HCT116 (cell line): ENCODE measurements at regions not wholly inside any gene's neighbourhood (a gene's known extent, or its start where the extent isn't known, plus 50 kb on each side); places are given as distances from the start of the nearest gene placed in this dataset.

Experiments
- ATAC-seq: fragments of 200-7000 bp; cut with Tn5 transposase; 2 replicates; pipeline ENCODE4 v1.9.1; 2020; ENCODE audit warnings: mild to moderate bottlenecking, moderate library complexity
- BruUV-seq: library from RNA; stranded (reverse); fragments of 400-500 nt; replicated peaks from 2 replicates; lab custom pipeline; 2021; lab: Mats Ljungman, UMichigan
- CTCF ChIA-PET: fragments of 300-600 bp; sonication (Branson Sonifier 250); formaldehyde crosslinking; loops from one replicate; lab custom pipeline; 2021; ENCODE audit warnings: antibody characterized with exemption; lab: Charles Lee
- POLR2A ChIA-PET: fragments of 300-600, 350-600 bp; sonication (Branson Sonifier 250); formaldehyde crosslinking; loops from one replicate; lab custom pipeline; 2021; ENCODE audit warnings: antibody characterized with exemption; lab: Charles Lee
- RAD21 ChIA-PET, 2 experiments: fragments of 300-600 bp; sonication (Branson Sonifier 250); formaldehyde crosslinking; loops; one replicate each; lab custom pipeline; 2023; ENCODE audit warnings: low total read pairs in 2 of 2; ENCODE audit not compliant: uncharacterized antibody in 2 of 2, unreplicated experiment in 2 of 2, low non-redundant PET in 1 of 2; lab: Charles Lee
- DNase-seq: peaks from one replicate; pipeline ENCODE4 v3.0.0-alpha.2; 2010; ENCODE audit warnings: low read depth, low spot score
- H2AFZ ChIP-seq: fragments of 200-600 bp; shearing (Covaris generic), sonication (generic); 2 replicates; pipeline ENCODE4 v1.6.1; 2017; ENCODE audit warnings: low read depth, mixed run types, mixed read lengths, antibody characterized with exemption, low read length; ENCODE audit not compliant: poor library complexity, severe bottlenecking
- H3K27ac ChIP-seq: 2 replicates; pipeline ENCODE4 v1.5.1; 2012; ENCODE audit warnings: low read depth, low read length
- H3K27me3 ChIP-seq: fragments of 200-600 bp; sonication (generic); 2 replicates; pipeline ENCODE4 v1.6.1; 2016; ENCODE audit warnings: mixed run types, low read length, mixed read lengths; ENCODE audit not compliant: insufficient read depth
- H3K36me3 ChIP-seq, 2 experiments: fragments of 200-500 bp in 1 of 2; fragments of 200-600 bp in 1 of 2; sonication (Bioruptor generic) in 1 of 2; sonication (generic) in 1 of 2; 2 replicates each; pipeline versions ENCODE4 v1.5.1 to v1.6.1; 2014 to 2016; ENCODE audit warnings: low read length in 2 of 2, inconsistent platforms in 1 of 2, mixed read lengths in 1 of 2, mixed run types in 1 of 2; ENCODE audit not compliant: insufficient read depth in 2 of 2, control insufficient read depth in 1 of 2
- H3K4me1 ChIP-seq, 2 experiments: fragments of 200-600 bp in 1 of 2; sonication (generic) in 1 of 2; 2 replicates each; pipeline versions ENCODE4 v1.5.1 to v1.6.1; 2012 to 2017; ENCODE audit warnings: low read length in 2 of 2, inconsistent platforms in 1 of 2, mild to moderate bottlenecking in 1 of 2, mixed read lengths in 1 of 2, mixed run types in 1 of 2, moderate library complexity in 1 of 2; ENCODE audit not compliant: insufficient read depth in 2 of 2, control insufficient read depth in 1 of 2
- H3K4me2 ChIP-seq: fragments of 200-600 bp; sonication (generic); 2 replicates; pipeline ENCODE4 v1.6.1; 2017; ENCODE audit warnings: mixed run types, low read length, mixed read lengths
- H3K4me3 ChIP-seq, 2 experiments: fragments of 200-600 bp in 1 of 2; sonication (generic) in 1 of 2; replicated peaks in 1 of 2; 2 replicates each; pipeline ENCODE4 v1.5.1; 2011 to 2016; ENCODE audit warnings: low read length in 2 of 2, control low read depth in 1 of 2, low read depth in 1 of 2, mild to moderate bottlenecking in 1 of 2, mixed read lengths in 1 of 2, mixed run types in 1 of 2
- H3K79me2 ChIP-seq: fragments of 200-600 bp; sonication (generic); 2 replicates; pipeline ENCODE4 v1.6.1; 2017; ENCODE audit warnings: mild to moderate bottlenecking, mixed run types, low read length, moderate library complexity, mixed read lengths; ENCODE audit not compliant: insufficient read depth
- H3K9ac ChIP-seq: fragments of 200-600 bp; sonication (generic); 2 replicates; pipeline ENCODE4 v1.6.1; 2016; ENCODE audit warnings: low read length, mixed read lengths
- H3K9me2 ChIP-seq: fragments of 200-600 bp; sonication (generic), shearing (Covaris generic); 2 replicates; pipeline ENCODE4 v1.6.1; 2017; ENCODE audit warnings: mixed run types, mild to moderate bottlenecking, moderate library complexity; ENCODE audit not compliant: insufficient read depth
- H3K9me3 ChIP-seq, 2 experiments: fragments of 200-500 bp in 1 of 2; fragments of 200-600 bp in 1 of 2; sonication (Bioruptor generic) in 1 of 2; sonication (generic) in 1 of 2; 2 replicates each; pipeline ENCODE4 v1.6.1; 2014 to 2017; ENCODE audit warnings: low read length in 2 of 2, mixed read lengths in 2 of 2, inconsistent platforms in 1 of 2, low read depth in 1 of 2, mild to moderate bottlenecking in 1 of 2, mixed run types in 1 of 2, moderate library complexity in 1 of 2; ENCODE audit not compliant: control insufficient read depth in 1 of 2, insufficient read depth in 1 of 2
- H4K20me1 ChIP-seq: fragments of 200-600 bp; sonication (generic), shearing (Covaris generic); 2 replicates; pipeline ENCODE4 v1.6.1; 2017; ENCODE audit warnings: mixed run types, mild to moderate bottlenecking, moderate library complexity; ENCODE audit not compliant: insufficient read depth
- CTCF ChIP-seq, 3 experiments: fragments of 200-600 bp in 1 of 3; sonication (generic) in 1 of 3; IDR thresholded peaks in 2 of 3; conservative IDR thresholded peaks in 1 of 3; 2 replicates each; pipeline ENCODE4 v1.5.1; 2012 to 2017; ENCODE audit warnings: low read depth in 2 of 3, low read length in 2 of 3, antibody characterized with exemption in 1 of 3, borderline replicate concordance in 1 of 3, control low read depth in 1 of 3, mild to moderate bottlenecking in 1 of 3, mixed read lengths in 1 of 3, mixed run types in 1 of 3, moderate library complexity in 1 of 3; ENCODE audit not compliant: insufficient read depth in 1 of 3
- EZH2 ChIP-seq: fragments of 200-600 bp; sonication (generic); IDR thresholded peaks from 2 replicates; pipeline ENCODE4 v1.6.1; 2017; ENCODE audit warnings: antibody characterized with exemption, mixed run types
- EZH2phosphoT487 ChIP-seq: fragments of 200-600 bp; IDR thresholded peaks from 2 replicates; pipeline ENCODE4 v1.6.1; 2018; ENCODE audit warnings: antibody characterized with exemption, borderline replicate concordance
- POLR2AphosphoS5 ChIP-seq: IDR thresholded peaks from 2 replicates; pipeline ENCODE4 v1.6.1; 2011; ENCODE audit warnings: mild to moderate bottlenecking, low read depth, low read length, moderate library complexity
- RAD21 ChIP-seq: IDR thresholded peaks from 2 replicates; pipeline ENCODE4 v1.6.1; 2012; ENCODE audit warnings: low read depth, mild to moderate bottlenecking
- SIN3A ChIP-seq: IDR thresholded peaks from 2 replicates; pipeline ENCODE4 v1.6.1; 2012; ENCODE audit warnings: low read depth
- SP1 ChIP-seq: IDR thresholded peaks from 2 replicates; pipeline ENCODE4 v1.6.1; 2012; ENCODE audit warnings: low read depth
- SRF ChIP-seq: IDR thresholded peaks from 2 replicates; pipeline ENCODE4 v1.6.1; 2012; ENCODE audit warnings: low read depth
- TCF7L2 ChIP-seq: IDR thresholded peaks from 2 replicates; pipeline ENCODE4 v1.7.0; 2011; ENCODE audit warnings: borderline replicate concordance, inconsistent platforms; ENCODE audit not compliant: insufficient read depth, insufficient read length; ENCODE audit errors: extremely low read depth
- YY1 ChIP-seq: IDR thresholded peaks from 2 replicates; pipeline ENCODE4 v1.6.1; 2011; ENCODE audit warnings: low read length, low read depth, moderate library complexity, mild to moderate bottlenecking; ENCODE audit not compliant: insufficient replicate concordance; ENCODE audit errors: extremely low read depth
- ZNF274 ChIP-seq: fragments of 200-500 bp; sonication (Bioruptor generic); IDR thresholded peaks from 2 replicates; pipeline ENCODE4 v1.6.1; 2014; ENCODE audit warnings: mild to moderate bottlenecking, low read depth, low read length, inconsistent platforms
- intact Hi-C: fragments of 100-400 bp; cut with micrococcal nuclease; formaldehyde crosslinking; loops from 2 replicates; pipeline ENCODE4 v1.10.0; 2022
- TF ChIP-seq, protein P1 (sequence below): IDR thresholded peaks from 2 replicates; pipeline ENCODE4 v1.6.1; 2012; ENCODE audit warnings: low read depth

GRCh38 chr15:62475591-62475990 lies 310.5 kb upstream of the C2CD4B start:
- H3K27me3 ChIP-seq: no peaks in the 10 kb centered on the region
- H4K20me1 ChIP-seq: no peaks in the 10 kb centered on the region
- TF ChIP-seq POLR2AphosphoS5 (no peak), SRF (no peak), ZNF274 (no peak), TCF7L2 (no peak), YY1 (no peak), RAD21 (no peak), EZH2 (no peak), EZH2phosphoT487 (no peak), SIN3A (no peak), SP1 (no peak), CTCF (IDR thresholded peaks at IDR 0.05 in 2 of 3, conservative IDR thresholded peaks at IDR 0.05 in 1 of 3; ENCODE audit: borderline replicate concordance in 1 of 3, insufficient read depth in 1 of 3, low read depth in 2 of 3, low read length in 2 of 3) (no peak)
- TF ChIP-seq, protein P1, sequence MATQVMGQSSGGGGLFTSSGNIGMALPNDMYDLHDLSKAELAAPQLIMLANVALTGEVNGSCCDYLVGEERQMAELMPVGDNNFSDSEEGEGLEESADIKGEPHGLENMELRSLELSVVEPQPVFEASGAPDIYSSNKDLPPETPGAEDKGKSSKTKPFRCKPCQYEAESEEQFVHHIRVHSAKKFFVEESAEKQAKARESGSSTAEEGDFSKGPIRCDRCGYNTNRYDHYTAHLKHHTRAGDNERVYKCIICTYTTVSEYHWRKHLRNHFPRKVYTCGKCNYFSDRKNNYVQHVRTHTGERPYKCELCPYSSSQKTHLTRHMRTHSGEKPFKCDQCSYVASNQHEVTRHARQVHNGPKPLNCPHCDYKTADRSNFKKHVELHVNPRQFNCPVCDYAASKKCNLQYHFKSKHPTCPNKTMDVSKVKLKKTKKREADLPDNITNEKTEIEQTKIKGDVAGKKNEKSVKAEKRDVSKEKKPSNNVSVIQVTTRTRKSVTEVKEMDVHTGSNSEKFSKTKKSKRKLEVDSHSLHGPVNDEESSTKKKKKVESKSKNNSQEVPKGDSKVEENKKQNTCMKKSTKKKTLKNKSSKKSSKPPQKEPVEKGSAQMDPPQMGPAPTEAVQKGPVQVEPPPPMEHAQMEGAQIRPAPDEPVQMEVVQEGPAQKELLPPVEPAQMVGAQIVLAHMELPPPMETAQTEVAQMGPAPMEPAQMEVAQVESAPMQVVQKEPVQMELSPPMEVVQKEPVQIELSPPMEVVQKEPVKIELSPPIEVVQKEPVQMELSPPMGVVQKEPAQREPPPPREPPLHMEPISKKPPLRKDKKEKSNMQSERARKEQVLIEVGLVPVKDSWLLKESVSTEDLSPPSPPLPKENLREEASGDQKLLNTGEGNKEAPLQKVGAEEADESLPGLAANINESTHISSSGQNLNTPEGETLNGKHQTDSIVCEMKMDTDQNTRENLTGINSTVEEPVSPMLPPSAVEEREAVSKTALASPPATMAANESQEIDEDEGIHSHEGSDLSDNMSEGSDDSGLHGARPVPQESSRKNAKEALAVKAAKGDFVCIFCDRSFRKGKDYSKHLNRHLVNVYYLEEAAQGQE: no peak
- no peak for ATAC-seq
- H3K4me1 ChIP-seq: peaks cover 10 to 20% of the 10 kb centered on the region in 2 experiments
- H3K4me2 ChIP-seq: no peak overlapping the region
- RAD21 ChIA-PET: no interaction called here
- no peaks in the 10 kb centered on the region for H3K79me2 ChIP-seq
- no TSS peak for BruUV-seq
- DNase-seq: no peak
- no peak overlapping the region for H3K27ac ChIP-seq
- H3K9me3 ChIP-seq: no peaks in the 10 kb centered on the region
- no peak overlapping the region for H3K9ac ChIP-seq
- no peak overlapping the region for H3K4me3 ChIP-seq
- no peaks in the 10 kb centered on the region for H3K36me3 ChIP-seq
- intact Hi-C loops: no loop called here
- POLR2A ChIA-PET: no interaction called here
- no peak overlapping the region for H2AFZ ChIP-seq
- CTCF ChIA-PET: no interaction called here
- H3K9me2 ChIP-seq: no peaks in the 10 kb centered on the region
